Stimulated activated CD4-positive, alpha-beta T cell treated with anti-CD3 and anti-CD28 coated beads, Interleukin-15, amount 100 ng/mL, for 1 hour (primary cell): ENCODE measurements at regions not wholly inside any gene's neighbourhood (a gene's known extent, or its start where the extent isn't known, plus 50 kb on each side); places are given as distances from the start of the nearest gene placed in this dataset.

Experiments used
- DNase-seq, 2 donors: peaks; one replicate each; pipeline ENCODE4 v3.0.0-alpha.2; 2020; ENCODE audit warnings: low read depth in 1 of 2, low spot score in 1 of 2

DNA sequence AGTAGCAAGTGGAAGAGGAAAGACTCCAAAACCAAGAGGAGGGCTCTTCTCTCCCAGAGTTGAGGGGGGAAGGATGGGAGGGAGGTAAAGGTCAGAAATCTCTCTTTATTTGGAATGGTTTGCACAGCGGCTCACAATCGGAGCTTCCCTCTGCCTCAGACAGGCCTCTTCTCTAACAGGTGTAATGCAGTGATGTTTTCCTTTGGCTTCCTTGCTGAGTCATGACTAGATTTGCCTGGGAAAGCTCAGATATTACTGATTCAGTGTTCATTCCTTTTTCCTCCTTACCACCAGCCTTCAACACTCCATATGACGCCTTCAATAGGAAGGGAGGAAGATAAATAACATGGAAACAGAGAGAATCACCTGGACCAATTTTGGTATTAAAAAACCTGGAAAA lies 136.6 kb downstream of the RNF152 start:
- no peak for DNase-seq

DNA sequence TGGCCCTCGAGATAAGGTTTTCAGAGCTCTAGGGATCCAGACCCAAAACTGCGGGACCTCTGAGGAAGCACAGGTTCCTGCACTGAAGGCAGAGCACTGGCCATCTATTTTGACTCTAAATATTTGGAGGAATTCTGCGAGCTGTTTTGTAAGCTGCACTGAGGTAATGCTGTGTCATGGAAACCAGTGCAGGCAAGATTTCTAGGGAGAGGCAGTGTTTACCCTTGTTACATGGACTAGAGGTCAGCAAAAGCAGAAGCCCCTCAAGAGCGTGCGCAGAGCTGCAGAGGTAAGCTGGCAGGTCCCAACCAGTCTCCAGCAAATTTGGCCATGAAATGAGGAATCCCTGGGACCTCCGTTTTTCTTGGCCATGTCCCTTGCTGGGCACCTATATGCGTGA lies 137.3 kb downstream of the RNF152 start:
- no peak for DNase-seq

DNA sequence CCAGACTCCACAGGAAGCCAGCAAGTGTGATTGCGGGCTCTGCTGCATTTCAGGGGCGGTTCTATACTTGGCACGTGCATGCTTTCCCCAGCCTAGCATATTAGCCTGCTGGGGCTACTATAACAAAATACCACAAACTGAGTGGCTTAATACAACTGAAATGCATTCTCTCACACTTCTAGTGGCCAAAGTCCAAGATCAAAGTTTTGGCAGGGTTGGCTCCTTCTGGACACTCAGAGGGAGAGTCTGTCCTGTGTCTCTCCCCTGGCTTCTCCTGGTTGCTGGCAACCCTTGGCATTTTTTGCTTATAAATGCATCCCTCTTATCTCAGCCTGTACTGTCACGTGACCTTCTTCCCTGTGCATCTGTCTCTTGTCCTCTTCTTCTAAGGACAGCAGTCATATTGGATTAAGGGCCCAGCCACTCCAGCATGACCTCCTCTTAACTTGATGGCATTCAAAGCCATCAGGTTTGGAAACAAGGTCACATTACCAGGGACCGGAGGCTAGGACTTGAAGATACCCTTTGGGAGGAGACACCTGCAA lies 138.7 kb downstream of the RNF152 start:
- DNase-seq: no peak

DNA sequence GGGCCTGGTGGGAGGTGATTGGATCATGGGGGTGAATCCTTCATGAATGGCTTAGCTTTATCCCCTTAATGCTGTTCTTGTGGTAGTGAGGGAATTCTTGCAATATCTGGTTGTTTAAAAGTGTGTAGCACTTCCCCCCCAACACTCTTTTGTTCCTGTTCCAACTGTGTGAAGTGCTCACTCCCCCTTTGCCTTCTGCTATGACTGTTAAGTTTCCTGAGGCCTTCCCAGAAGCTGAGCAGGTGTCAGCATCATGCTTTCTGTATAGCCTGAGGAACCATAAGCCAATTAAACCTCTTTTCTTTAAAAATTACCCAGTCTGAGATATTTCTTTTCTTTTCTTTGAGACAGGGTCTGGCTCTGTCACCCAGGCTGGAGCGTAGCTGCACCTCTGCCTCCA lies 139.4 kb downstream of the RNF152 start:
- DNase-seq: no peak

DNA sequence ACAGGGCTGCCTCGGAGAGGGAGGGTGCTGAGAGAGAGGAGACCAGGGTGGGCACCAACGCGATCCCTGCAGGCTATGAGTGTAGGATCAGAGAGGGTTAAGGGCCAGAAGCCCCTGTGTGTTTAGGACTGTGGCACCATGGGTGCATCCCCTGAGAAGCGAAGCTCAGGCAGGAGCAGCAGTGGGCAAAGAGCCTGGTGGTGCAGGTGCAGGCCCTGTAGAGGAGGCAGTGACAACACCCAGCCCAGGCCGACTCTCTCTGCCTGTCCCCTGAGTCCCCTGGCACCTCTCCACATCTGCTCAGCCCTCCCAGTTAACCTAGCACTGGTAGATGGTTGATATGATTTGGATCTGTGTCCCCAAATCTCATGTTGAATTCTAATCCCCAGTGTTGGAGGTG lies 139.8 kb downstream of the RNF152 start:
- DNase-seq: no peak

DNA sequence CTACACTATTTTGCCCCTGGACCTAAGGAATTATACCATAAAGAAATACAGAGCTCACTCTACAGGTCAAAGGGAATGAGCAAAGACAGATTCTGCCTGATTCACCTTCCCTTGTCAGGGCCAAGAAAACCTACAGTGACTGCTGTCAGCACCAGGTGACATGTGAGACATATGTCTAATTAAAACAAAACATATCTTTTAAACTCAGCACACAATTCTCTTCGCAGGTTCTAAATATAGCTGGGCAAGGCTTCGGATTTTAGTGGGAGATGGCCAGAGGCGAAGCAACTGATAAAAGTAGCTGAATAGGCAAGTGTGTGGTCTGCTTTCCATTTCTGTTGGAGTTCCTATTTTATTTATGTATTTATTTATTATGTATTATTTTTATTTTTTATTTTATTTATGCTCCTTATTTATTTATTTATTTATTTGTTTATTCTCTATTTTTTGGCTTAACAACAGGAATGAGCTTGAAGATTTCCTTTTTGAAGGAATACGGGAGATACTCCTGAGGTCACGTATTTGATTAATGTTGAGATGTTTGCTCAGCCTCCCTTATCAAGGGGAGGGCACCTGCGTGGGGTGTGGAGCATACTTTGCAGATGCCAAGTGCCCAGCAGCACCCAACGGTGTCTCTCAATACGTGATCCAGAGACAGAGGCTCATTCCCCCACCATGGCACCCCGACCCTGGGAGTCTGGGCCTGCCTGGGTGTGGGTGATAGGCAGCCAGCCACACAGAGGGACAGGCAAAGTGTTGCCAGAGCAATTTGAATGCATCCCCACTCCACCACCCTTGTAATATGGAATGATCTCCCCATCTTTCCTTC lies 141.8 kb downstream of the RNF152 start:
- DNase-seq: no peak

DNA sequence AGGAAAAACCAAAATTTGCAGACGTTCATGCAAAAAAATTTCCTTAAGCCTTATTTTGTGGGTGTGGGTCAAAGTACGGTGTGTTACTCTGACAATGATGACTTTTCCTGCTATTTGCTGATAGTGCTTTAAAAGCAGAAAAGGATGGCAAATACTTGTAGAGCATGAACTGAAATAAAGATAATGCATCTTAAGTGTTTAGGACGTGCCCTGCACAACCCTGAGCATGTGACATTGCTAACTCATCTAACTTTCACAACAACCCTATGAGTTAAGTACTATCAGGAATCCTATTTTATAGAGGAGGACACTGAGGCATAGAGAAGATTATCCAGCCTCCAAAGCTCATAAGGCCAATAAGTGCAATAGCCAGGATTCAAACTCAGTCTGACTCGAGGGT lies 143.3 kb downstream of the RNF152 start:
- no peak for DNase-seq

DNA sequence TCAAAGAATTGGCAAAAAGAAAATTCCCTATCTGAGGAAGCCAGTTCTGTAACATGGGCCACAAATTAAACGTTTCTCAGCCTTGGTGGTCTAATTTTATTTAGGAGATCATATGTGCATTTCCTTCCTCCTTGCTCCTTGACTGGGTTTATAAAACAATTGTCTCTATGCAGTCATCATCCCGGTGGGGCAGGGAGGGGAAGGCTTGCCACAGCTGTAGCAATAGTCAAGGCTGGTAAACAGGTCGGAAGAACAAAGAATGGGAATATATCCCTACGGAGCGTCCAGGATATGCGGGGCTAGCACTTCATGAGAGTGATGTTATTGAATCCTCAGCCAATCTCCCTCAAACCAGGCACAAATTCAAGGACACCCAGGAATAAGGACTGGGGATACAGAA lies 143.8 kb downstream of the RNF152 start:
- DNase-seq: no peak

DNA sequence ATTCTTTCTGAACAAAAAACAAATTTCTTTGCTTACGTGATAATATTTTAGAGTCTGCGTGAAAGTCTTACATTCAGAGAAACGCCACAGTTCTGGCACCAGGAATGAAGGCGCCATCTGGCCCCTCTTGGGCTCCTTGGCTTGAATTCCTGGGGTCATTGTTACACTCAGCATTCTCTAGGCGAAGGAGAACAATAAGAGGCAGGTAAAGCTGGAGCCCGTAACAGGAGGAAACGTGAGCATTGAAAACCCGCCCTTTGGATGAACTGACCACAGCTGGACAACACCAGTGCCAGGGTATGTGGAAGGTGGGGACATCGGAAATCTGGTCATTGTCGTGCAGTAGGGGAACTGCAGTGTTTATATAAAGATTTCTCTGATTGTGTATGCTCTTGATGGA lies 144.8 kb downstream of the RNF152 start:
- DNase-seq: no peak

DNA sequence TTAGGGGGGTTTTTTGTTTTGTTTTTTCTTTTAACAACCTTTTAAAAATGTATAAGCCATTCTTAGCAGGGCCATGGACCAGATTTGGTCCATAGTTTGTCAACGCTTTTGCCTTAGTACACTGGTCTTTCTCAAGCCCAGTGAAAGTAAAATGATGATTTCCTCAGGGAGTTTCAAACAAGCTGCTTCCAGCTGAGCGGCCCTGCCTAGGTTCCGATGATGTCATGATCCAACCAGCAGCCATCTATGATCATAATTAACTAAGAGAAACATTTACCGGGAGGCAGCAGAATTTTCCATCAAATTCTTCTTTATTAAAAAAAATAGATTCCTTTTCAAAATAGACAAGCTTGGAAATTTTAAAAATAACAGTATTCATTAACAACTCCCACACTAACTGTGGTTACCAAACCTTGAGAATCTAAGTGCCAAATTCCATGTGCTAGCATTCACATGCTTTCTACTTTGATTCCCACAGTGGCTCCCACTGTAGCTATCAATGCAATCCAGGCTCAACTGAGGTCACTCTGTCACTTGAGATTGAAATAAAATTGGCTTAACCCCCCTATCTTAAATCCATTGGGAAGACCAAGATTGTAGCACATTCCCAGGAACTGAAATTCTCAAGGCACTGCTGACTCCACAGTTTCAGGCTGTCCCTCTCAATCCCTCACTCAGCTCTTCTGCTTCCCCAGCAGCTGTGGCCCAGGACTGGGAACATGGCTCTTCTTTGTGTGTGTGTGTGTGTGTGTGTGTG lies 148.9 kb downstream of the RNF152 start:
- no peak for DNase-seq

DNA sequence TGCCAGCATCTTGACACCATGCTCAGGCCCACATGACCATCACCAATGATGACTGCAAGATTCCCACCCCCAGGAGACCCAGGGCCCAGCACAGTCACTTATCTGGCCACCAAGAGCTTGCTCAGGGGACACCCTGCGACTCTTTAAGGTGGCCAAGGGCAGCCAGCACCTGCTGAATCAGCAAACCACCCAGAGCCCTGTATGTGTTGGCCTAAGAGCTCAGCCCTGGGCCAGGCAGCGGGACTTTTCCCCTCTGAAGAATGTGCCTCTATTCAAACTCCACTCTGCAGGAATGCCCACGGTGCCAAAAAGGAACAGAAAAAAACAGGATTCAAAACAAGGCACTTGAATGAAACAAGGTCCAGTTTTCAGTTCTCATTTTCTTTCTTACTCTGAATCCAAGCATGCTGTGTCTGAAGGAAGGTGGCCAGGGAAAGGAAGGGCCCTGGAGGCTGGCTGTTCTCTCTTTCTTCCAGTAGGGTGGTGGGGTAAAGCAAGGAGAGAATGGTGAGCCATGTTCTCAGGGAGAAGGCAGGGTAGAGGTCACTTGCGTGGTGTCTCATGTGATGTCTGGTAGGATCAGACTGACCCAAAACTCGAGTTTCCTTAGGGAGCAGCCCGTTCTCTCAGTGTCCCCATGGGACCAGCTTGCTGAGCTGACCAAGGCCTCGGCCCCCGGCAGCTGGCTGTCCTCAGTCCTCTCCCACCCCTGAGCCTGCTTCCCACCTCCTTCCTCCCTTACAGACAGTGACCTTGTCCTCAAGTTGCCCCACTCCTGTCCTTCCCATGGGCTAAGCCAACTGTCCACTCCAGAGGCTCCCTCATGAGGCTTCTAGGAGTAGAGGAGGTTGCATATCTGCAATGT lies 150.0 kb downstream of the RNF152 start:
- DNase-seq: no peak

DNA sequence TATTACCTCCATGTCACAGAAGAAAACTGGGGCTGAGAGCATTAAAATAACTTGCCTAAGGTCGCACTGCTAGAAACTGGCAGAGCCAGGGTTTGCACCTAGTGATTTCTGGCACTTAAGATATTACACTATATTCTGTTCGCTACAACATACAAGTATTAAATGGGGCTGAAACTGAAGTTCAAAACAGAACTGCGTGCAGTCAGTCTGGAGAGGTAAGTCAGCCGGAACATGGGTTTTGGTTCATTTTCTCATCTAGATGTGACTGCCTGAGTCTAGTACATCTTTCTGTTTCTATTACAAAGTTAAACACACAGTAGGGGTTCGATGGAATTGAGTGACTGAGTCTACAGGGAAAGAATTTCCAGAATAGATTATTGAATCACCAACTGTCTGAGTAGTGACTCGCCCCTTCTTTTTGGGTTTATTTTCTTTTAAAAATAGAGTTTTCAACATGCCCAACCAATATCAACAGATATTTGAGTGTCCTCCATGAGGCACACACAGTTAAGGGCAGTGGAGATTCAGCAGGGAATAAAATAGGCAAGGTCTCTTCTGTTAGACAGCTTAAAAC lies 150.8 kb downstream of the RNF152 start:
- no peak for DNase-seq

DNA sequence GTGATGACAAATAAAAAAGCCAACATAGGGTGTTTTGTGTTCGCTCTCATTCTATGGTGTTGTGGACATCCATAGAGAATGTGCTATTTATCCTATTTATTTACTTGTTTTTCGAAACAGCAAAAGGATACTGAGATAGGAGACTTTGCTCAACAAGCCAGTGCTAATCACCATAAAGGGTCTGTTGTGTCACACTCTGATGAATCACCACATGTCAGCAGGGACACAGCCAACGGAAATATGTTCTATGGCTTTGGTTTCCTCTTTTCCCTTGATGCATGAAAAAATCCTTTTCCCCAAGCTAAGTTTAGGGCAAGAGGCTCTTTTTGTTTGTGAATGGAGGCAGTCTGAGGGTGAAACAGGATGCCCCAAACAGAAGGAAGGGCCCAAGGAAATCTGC lies 154.3 kb downstream of the RNF152 start:
- no peak for DNase-seq

DNA sequence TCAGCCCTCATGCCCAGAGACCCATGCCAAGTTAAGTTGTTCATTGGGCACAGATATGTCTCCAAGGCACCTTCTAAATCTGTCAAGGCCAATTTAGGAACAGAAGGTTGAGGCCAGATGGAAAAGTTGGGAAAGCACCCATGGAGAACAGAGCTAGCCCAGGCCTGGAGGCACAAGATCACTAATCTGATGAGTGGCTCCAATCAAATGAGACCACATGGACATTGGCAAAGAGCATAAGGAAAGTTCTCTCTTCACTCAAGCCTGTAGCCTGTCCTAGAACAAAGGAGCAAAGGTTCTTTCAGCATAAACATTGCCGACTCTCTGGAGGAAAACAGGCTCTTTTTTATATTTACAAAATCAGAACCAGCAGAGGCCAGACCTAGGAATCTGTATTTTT lies 154.8 kb downstream of the RNF152 start:
- DNase-seq: no peak

DNA sequence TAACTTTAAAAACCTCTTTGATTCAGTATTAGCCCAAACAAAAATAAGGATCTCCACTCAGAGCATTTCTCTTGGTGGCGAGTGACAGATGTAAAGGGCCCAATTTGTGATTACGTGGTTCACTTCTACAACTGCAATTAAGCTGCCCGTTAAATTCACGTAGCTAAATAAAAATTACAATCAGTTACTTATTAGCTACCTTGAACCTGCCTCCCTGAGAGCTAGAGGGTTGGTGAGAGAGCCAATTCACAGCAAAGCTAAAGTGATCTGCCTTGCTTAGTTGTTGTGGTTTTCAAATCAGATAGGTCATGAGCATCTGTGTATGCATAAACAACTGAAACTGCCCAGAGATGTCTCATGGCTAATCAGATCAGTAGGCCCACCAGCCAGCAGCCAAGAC lies 156.7 kb downstream of the RNF152 start:
- DNase-seq: no peak

DNA sequence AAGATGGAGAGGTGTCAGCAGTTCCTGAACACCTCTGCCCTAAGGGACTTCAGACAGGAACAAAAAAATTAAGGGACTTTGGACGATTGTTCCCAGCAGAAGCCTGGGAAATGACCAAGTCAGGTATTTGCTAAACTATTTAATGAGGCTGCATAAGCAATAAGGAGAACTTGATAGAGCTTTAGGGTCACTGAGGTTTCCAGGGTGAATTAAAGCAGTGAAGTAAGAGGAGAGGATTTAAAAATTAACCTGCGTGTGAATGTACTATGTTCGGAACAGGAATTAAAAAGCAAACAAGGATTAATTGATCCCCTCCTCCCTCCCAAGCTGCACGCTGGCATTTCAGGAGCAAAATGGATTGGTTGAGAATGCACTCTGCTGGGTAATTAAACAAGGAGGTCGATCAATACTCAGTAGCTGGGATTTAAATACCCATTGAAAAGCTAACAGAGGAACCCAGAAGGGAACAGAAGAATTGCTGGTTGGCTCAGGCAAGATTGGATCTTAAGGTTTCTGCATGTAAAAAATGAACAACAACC lies 157.2 kb downstream of the RNF152 start:
- DNase-seq: no peak

DNA sequence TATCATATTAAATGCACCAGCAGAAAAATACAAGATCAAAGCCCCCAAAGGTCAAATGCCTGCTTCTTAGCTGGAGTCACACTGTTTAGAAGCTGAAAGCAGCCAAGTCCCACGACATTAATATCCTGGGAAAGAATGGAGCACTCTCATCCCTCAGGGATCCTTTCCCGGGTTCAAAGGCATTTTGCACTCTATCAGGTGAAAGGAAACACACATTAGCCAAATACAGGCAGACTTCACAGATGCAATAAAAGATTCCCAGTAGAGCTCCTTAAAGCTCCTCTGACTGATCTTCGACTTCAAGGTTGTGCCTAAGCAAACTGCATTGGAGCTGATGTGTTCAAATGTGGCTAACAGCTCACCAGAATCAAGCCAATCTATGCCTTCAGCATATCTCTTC lies 158.4 kb downstream of the RNF152 start:
- no peak for DNase-seq

DNA sequence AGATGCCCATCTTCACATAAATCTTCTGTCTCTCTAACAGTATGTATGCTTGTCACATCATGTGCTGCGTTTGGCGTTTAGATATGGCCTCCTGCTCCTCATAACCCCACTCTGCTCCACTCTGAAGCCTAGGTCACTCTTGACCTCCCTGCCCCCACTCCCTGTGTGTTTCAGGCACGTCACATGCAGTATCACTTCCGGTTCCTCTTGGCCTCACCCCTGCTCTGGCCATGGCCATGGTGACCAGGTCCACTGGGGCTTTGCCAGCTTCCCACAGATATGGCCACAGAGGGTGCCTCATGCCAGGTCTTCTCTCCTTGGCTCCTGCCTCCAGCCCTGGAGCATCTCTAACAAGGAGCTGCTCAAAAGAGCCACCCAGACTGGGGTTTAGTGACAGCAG lies 160.0 kb downstream of the RNF152 start:
- DNase-seq: no peak

DNA sequence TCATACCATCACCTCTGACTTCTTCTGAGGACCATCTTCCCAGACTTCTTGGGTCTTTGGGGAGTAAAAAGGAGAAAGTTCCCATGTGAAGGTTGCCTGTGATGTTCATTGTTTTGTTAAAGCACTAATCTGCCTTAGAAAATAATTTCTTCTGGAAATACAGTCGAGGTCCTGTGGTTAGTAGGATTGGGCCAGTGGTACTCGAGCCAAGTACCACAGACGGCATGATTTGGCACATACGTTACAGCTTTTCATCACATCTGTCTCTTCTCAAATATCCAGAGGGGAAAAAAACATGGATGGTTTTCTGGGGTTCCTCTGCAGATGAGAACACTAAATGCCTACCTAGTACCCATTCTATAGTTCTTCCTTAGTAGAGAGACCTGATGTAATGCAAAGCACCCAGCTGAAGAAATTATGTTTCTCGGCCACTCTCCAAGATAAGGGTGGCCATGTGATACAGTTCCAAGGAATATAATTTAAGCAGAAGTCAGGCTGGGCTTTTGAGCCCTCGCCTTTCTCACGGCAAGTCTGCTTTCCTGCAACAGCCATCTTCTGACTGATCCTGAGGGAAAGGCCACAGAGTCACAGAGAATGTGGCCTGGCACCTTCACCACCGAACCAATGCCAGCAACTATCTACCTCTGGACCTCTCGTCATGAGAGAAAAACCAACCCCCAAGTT lies 161.0 kb downstream of the RNF152 start:
- DNase-seq: no peak

DNA sequence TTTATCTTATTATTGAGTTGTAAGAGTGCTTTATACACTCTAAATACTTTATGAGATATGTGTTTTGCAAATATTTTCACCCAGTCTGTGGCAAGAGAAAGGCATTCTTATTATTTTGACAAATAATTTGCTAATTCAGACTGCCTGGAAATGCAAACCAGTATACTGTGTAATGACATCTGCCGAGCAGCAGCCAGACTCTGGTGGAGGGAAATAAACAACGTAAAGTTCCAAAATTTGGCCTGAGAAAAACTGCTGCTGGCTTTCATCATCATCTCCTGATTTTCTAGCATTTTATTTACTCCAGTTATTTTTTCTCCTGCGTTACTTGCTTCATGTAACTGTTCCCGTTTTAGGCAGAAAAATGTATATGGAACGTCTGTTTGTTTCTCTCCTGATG lies 161.6 kb downstream of the RNF152 start:
- no peak for DNase-seq
